Adipocyte (in vitro differentiated cells): ENCODE measurements at regions not wholly inside any gene's neighbourhood (a gene's known extent, or its start where the extent isn't known, plus 50 kb on each side); places are given as distances from the start of the nearest gene placed in this dataset.

ENCODE experiments used
- DNase-seq: peaks from one replicate; pipeline ENCODE4 v3.0.0-alpha.2; 2015; ENCODE audit warnings: low read depth
- H3K27me3 ChIP-seq: replicated peaks from 2 replicates; pipeline ENCODE4 v1.7.0; 2013; ENCODE audit warnings: mild to moderate bottlenecking, low read length, moderate library complexity; ENCODE audit not compliant: control insufficient read depth, insufficient read depth
- H3K36me3 ChIP-seq: 2 replicates; pipeline ENCODE4 v1.7.0; 2013; ENCODE audit warnings: low read length, mild to moderate bottlenecking, moderate library complexity; ENCODE audit not compliant: control insufficient read depth, insufficient read depth, severe bottlenecking
- H3K4me1 ChIP-seq: 2 replicates; pipeline ENCODE4 v1.7.0; 2013; ENCODE audit warnings: mild to moderate bottlenecking, low read length, moderate library complexity; ENCODE audit not compliant: control insufficient read depth, insufficient read depth
- H3K4me3 ChIP-seq: 2 replicates; pipeline ENCODE4 v1.7.0; 2013; ENCODE audit warnings: mild to moderate bottlenecking, low read length, moderate library complexity
- H3K9ac ChIP-seq: 2 replicates; pipeline ENCODE4 v1.7.0; 2013; ENCODE audit warnings: mild to moderate bottlenecking, low read length, moderate library complexity
- H3K9me3 ChIP-seq: 2 replicates; pipeline ENCODE4 v1.7.0; 2013; ENCODE audit warnings: mild to moderate bottlenecking, low read length, moderate library complexity; ENCODE audit not compliant: control insufficient read depth

GRCh38 chr2:177131858-177132257 lies 80.7 kb upstream of the HNRNPA3 start:
- peaks cover 7% of the 10 kb centered on the region for H3K9me3 ChIP-seq
- H3K4me3 ChIP-seq = no peak overlapping the region
- DNase-seq = no peak
- H3K27me3 ChIP-seq = no peaks in the 10 kb centered on the region
- peaks cover 8% of the 10 kb centered on the region for H3K4me1 ChIP-seq
- H3K9ac ChIP-seq = no peak overlapping the region
- no peaks in the 10 kb centered on the region for H3K36me3 ChIP-seq

- H3K9me3 ChIP-seq = no peaks in the 10 kb centered on the region
Measured at GRCh38 chr2:177138823-177139222, 73.8 kb upstream of the HNRNPA3 start.

GRCh38 chr2:177141866-177142265 lies 70.7 kb upstream of the HNRNPA3 start:
- no peak for DNase-seq
- H3K9me3 ChIP-seq = no peaks in the 10 kb centered on the region
- H3K4me1 ChIP-seq = peaks cover 26% of the 10 kb centered on the region

More at GRCh38 chr2:177138823-177139222, 73.8 kb upstream of the HNRNPA3 start:
- no peak for DNase-seq
- no peak overlapping the region for H3K9ac ChIP-seq
- H3K4me3 ChIP-seq = no peak overlapping the region
- H3K4me1 ChIP-seq = peaks cover 24% of the 10 kb centered on the region
- H3K27me3 ChIP-seq = no peaks in the 10 kb centered on the region
- no peaks in the 10 kb centered on the region for H3K36me3 ChIP-seq

GRCh38 chr2:177143444-177143843 lies 69.2 kb upstream of the HNRNPA3 start:
- H3K9me3 ChIP-seq = no peaks in the 10 kb centered on the region
- H3K36me3 ChIP-seq = no peaks in the 10 kb centered on the region
- no peaks in the 10 kb centered on the region for H3K27me3 ChIP-seq
- peaks cover 23% of the 10 kb centered on the region for H3K4me1 ChIP-seq
- DNase-seq = peak; percentile 63
- H3K4me3 ChIP-seq = peak overlapping the region; percentile 23
- peak overlapping the region; percentile 61 for H3K9ac ChIP-seq

More at GRCh38 chr2:177141866-177142265, 70.7 kb upstream of the HNRNPA3 start:
- Histone ChIP-seq H3K4me3 (no peak overlapping the region), H3K27me3 (no peaks in the 10 kb centered on the region), H3K9ac (no peak overlapping the region), H3K36me3 (no peaks in the 10 kb centered on the region)

GRCh38 chr2:177147093-177147694 lies 65.4 kb upstream of the HNRNPA3 start:
- no peaks in the 10 kb centered on the region for H3K27me3 ChIP-seq
- no peaks in the 10 kb centered on the region for H3K9me3 ChIP-seq
- DNase-seq = peak; percentile 82
- H3K36me3 ChIP-seq = no peaks in the 10 kb centered on the region
- peaks cover 26% of the 10 kb centered on the region for H3K4me1 ChIP-seq
- no peak overlapping the region for H3K9ac ChIP-seq
- no peak overlapping the region for H3K4me3 ChIP-seq

- no peak overlapping the region for H3K4me3 ChIP-seq
- H3K27me3 ChIP-seq = no peaks in the 10 kb centered on the region
- peak; percentile 4 for DNase-seq
- peaks cover 23% of the 10 kb centered on the region for H3K4me1 ChIP-seq
- H3K36me3 ChIP-seq = no peaks in the 10 kb centered on the region
- no peaks in the 10 kb centered on the region for H3K9me3 ChIP-seq
- no peak overlapping the region for H3K9ac ChIP-seq
Measured at GRCh38 chr2:177147834-177148445, 64.7 kb upstream of the HNRNPA3 start.

GRCh38 chr2:177148477-177149154 lies 64.0 kb upstream of the HNRNPA3 start:
- Histone ChIP-seq H3K4me3 (peak overlapping the region; percentile 78), H3K9ac (peak overlapping the region; percentile 60), H3K27me3 (no peaks in the 10 kb centered on the region), H3K36me3 (no peaks in the 10 kb centered on the region), H3K4me1 (peaks cover 16% of the 10 kb centered on the region), H3K9me3 (no peaks in the 10 kb centered on the region)
- peak; percentile 93 for DNase-seq

GRCh38 chr2:177149155-177149503 lies 63.5 kb upstream of the HNRNPA3 start:
- Histone ChIP-seq H3K36me3 (no peaks in the 10 kb centered on the region), H3K9me3 (no peaks in the 10 kb centered on the region), H3K4me3 (peak overlapping the region; percentile 78), H3K9ac (no peak overlapping the region), H3K4me1 (peaks cover 12% of the 10 kb centered on the region), H3K27me3 (no peaks in the 10 kb centered on the region)
- DNase-seq = no peak

- Histone ChIP-seq H3K9ac (no peak overlapping the region), H3K9me3 (no peaks in the 10 kb centered on the region), H3K4me1 (no peaks in the 10 kb centered on the region), H3K4me3 (no peak overlapping the region), H3K36me3 (no peaks in the 10 kb centered on the region), H3K27me3 (no peaks in the 10 kb centered on the region)
- no peak for DNase-seq
Measured at GRCh38 chr2:177153805-177154204, 58.8 kb upstream of the HNRNPA3 start.

GRCh38 chr2:177154809-177155208 lies 57.8 kb upstream of the HNRNPA3 start:
- Histone ChIP-seq H3K27me3 (no peaks in the 10 kb centered on the region), H3K9ac (no peak overlapping the region), H3K36me3 (no peaks in the 10 kb centered on the region), H3K4me1 (no peaks in the 10 kb centered on the region), H3K4me3 (no peak overlapping the region), H3K9me3 (no peaks in the 10 kb centered on the region)
- DNase-seq = no peak

- no peaks in the 10 kb centered on the region for H3K36me3 ChIP-seq
- H3K4me1 ChIP-seq = no peaks in the 10 kb centered on the region
- no peak overlapping the region for H3K9ac ChIP-seq
- H3K9me3 ChIP-seq = no peaks in the 10 kb centered on the region
- DNase-seq = no peak
- H3K27me3 ChIP-seq = no peaks in the 10 kb centered on the region
- no peak overlapping the region for H3K4me3 ChIP-seq
Measured at GRCh38 chr2:177155631-177156030, 57.0 kb upstream of the HNRNPA3 start.
